H1 (cell line): ENCODE measurements at regions not wholly inside any gene's neighbourhood (a gene's known extent, or its start where the extent isn't known, plus 50 kb on each side); places are given as distances from the start of the nearest gene placed in this dataset.

Experiments
- CTCF ChIA-PET: fragments of 300-600 bp; sonication (Branson Sonifier 250); formaldehyde crosslinking; loops from one replicate; lab custom pipeline; 2021; ENCODE audit not compliant: partially characterized antibody; lab: Charles Lee
- POLR2A ChIA-PET: fragments of 300-600 bp; sonication (Branson Sonifier 250); formaldehyde crosslinking; loops from one replicate; lab custom pipeline; 2021; ENCODE audit warnings: inconsistent platforms; ENCODE audit not compliant: partially characterized antibody; lab: Charles Lee
- DNase-seq, 2 experiments: peaks; one replicate each; pipeline versions ENCODE4 v3.0.0 to v3.0.0-alpha.2; 2010 to 2022; ENCODE audit warnings: low spot score in 2 of 2, low read depth in 1 of 2, mixed read lengths in 1 of 2
- FAIRE-seq: peaks from 2 replicates; lab custom pipeline; 2011; peaks lifted over from hg19 to GRCh38; lab: Jason Lieb, UNC
- H2AFZ ChIP-seq: 2 replicates; pipeline ENCODE4 v1.8.1; 2012; ENCODE audit warnings: low read length, inconsistent platforms
- H2AK5ac ChIP-seq: 2 replicates; pipeline ENCODE4 v1.6.1; 2013; ENCODE audit warnings: low read depth, low read length
- H2BK120ac ChIP-seq: replicated peaks from 2 replicates; pipeline ENCODE3; 2013; ENCODE audit warnings: low read depth, low read length, inconsistent platforms
- H2BK12ac ChIP-seq: 2 replicates; pipeline ENCODE4 v1.6.1; 2013; ENCODE audit warnings: low read depth, low read length
- H2BK15ac ChIP-seq: 2 replicates; pipeline ENCODE4 v1.6.1; 2013; ENCODE audit warnings: low read length
- H2BK20ac ChIP-seq: 2 replicates; pipeline ENCODE4 v1.6.1; 2013; ENCODE audit warnings: low read length
- H2BK5ac ChIP-seq: 2 replicates; pipeline ENCODE4 v1.6.1; 2013; ENCODE audit warnings: low read depth, low read length
- H3K14ac ChIP-seq: 2 replicates; pipeline ENCODE4 v1.6.1; 2013; ENCODE audit warnings: inconsistent platforms; ENCODE audit not compliant: insufficient read length
- H3K18ac ChIP-seq: 2 replicates; pipeline ENCODE4 v1.6.1; 2013; ENCODE audit warnings: low read length; ENCODE audit errors: extremely low read depth
- H3K23ac ChIP-seq: 2 replicates; pipeline ENCODE4 v1.6.1; 2013; ENCODE audit warnings: inconsistent platforms; ENCODE audit not compliant: insufficient read length
- H3K23me2 ChIP-seq: 2 replicates; pipeline ENCODE4 v1.6.1; 2013; ENCODE audit warnings: low read depth, low read length
- H3K27ac ChIP-seq: 2 replicates; pipeline ENCODE4 v1.6.1; 2011; ENCODE audit warnings: low read depth, low read length, inconsistent platforms
- H3K27me3 ChIP-seq, 4 experiments: replicated peaks in 1 of 4; 1 replicate in 1 of 4; 2 replicates in 3 of 4; pipeline versions ENCODE4 v1.6.1 to v1.8.1; 2011 to 2013; ENCODE audit warnings: low read length in 3 of 4, mild to moderate bottlenecking in 3 of 4, inconsistent platforms in 2 of 4, mixed read lengths in 2 of 4, moderate library complexity in 1 of 4; ENCODE audit not compliant: control insufficient read depth in 3 of 4, insufficient read depth in 3 of 4; ENCODE audit errors: extremely low read depth in 1 of 4
- H3K36me3 ChIP-seq, 4 experiments: 2 replicates each; pipeline versions ENCODE4 v1.6.1 to v1.8.1; 2011 to 2013; ENCODE audit warnings: mild to moderate bottlenecking in 4 of 4, low read length in 3 of 4, moderate library complexity in 2 of 4, control low read depth in 1 of 4, inconsistent platforms in 1 of 4; ENCODE audit not compliant: insufficient read depth in 4 of 4, control insufficient read depth in 2 of 4
- H3K4ac ChIP-seq: replicated peaks from 2 replicates; pipeline ENCODE3; 2013; ENCODE audit warnings: low read length, low read depth, mixed read lengths, inconsistent platforms; ENCODE audit not compliant: insufficient read length
- H3K4me1 ChIP-seq, 4 experiments: replicated peaks in 1 of 4; 1 replicate in 1 of 4; 2 replicates in 3 of 4; pipeline versions ENCODE4 v1.6.1 to v1.8.1; 2011 to 2013; ENCODE audit warnings: low read length in 3 of 4, inconsistent platforms in 2 of 4, mixed read lengths in 1 of 4; ENCODE audit not compliant: insufficient read depth in 4 of 4, control insufficient read depth in 3 of 4
- H3K4me2 ChIP-seq, 2 experiments: 2 replicates each; pipeline versions ENCODE4 v1.6.1 to v1.8.1; 2011 to 2013; ENCODE audit warnings: low read depth in 2 of 2, low read length in 2 of 2, control low read depth in 1 of 2, inconsistent platforms in 1 of 2, mild to moderate bottlenecking in 1 of 2; ENCODE audit not compliant: insufficient read depth in 1 of 2
- H3K4me3 ChIP-seq, 4 experiments: fragments of 200-600, 300-600 bp in 1 of 4; sonication (generic), shearing (Covaris generic), sonication (Bioruptor Twin) in 1 of 4; 2 replicates each; pipeline versions ENCODE4 v1.5.1 to v1.8.1; 2011 to 2016; ENCODE audit warnings: low read length in 4 of 4, low read depth in 3 of 4, control low read depth in 2 of 4, inconsistent platforms in 2 of 4, mild to moderate bottlenecking in 2 of 4, mixed read lengths in 1 of 4, moderate library complexity in 1 of 4; ENCODE audit not compliant: insufficient read depth in 2 of 4; ENCODE audit errors: extremely low read depth in 1 of 4
- H3K56ac ChIP-seq: replicated peaks from 2 replicates; pipeline ENCODE3; 2013; ENCODE audit warnings: low read depth, mild to moderate bottlenecking, mixed read lengths, low read length, inconsistent platforms; ENCODE audit not compliant: insufficient read length
- H3K79me1 ChIP-seq: 2 replicates; pipeline ENCODE4 v1.6.1; 2013; ENCODE audit warnings: low read depth, low read length, control low read depth
- H3K79me2 ChIP-seq, 2 experiments: 2 replicates each; pipeline versions ENCODE4 v1.6.1 to v1.8.1; 2012 to 2013; ENCODE audit warnings: low read length in 2 of 2, mild to moderate bottlenecking in 2 of 2, inconsistent platforms in 1 of 2; ENCODE audit not compliant: insufficient read depth in 2 of 2, control insufficient read depth in 1 of 2
- H3K9ac ChIP-seq, 4 experiments: replicated peaks in 1 of 4; 1 replicate in 1 of 4; 2 replicates in 3 of 4; pipeline versions ENCODE4 v1.6.1 to v1.8.1; 2011 to 2013; ENCODE audit warnings: low read depth in 3 of 4, low read length in 3 of 4, control low read depth in 2 of 4, mild to moderate bottlenecking in 2 of 4, moderate library complexity in 2 of 4, inconsistent platforms in 1 of 4; ENCODE audit errors: extremely low read depth in 1 of 4
- H3K9me3 ChIP-seq, 2 experiments: 2 replicates each; pipeline versions ENCODE4 v1.6.1 to v1.8.1; 2012 to 2013; ENCODE audit warnings: mild to moderate bottlenecking in 2 of 2, moderate library complexity in 2 of 2, control low read depth in 1 of 2, inconsistent platforms in 1 of 2, low read depth in 1 of 2, low read length in 1 of 2, mixed read lengths in 1 of 2; ENCODE audit not compliant: insufficient read depth in 2 of 2
- H4K20me1 ChIP-seq, 2 experiments: replicated peaks in 1 of 2; 2 replicates each; pipeline versions ENCODE3 to v1.8.1; 2011 to 2013; ENCODE audit warnings: inconsistent platforms in 2 of 2, low read length in 2 of 2, mild to moderate bottlenecking in 1 of 2; ENCODE audit not compliant: insufficient read depth in 2 of 2, control insufficient read depth in 1 of 2
- H4K5ac ChIP-seq: 2 replicates; pipeline ENCODE4 v1.6.1; 2013; ENCODE audit warnings: low read length, low read depth, mixed read lengths, inconsistent platforms; ENCODE audit not compliant: insufficient read length
- H4K8ac ChIP-seq: 2 replicates; pipeline ENCODE4 v1.8.0; 2013; ENCODE audit warnings: mild to moderate bottlenecking, moderate library complexity, low read length, inconsistent platforms; ENCODE audit not compliant: insufficient read depth; ENCODE audit errors: extremely low read depth
- H4K91ac ChIP-seq: replicated peaks from 2 replicates; pipeline ENCODE3; 2013; ENCODE audit warnings: low read length, mixed read lengths, inconsistent platforms; ENCODE audit not compliant: insufficient read length
- CBX8 ChIP-seq: fragments of 300-800, 300-1000 bp; sonication (generic); IDR thresholded peaks from 2 replicates; pipeline ENCODE4 v1.7.1; 2016; ENCODE audit warnings: low read depth, low read length, borderline replicate concordance
- EGR1 ChIP-seq: IDR thresholded peaks from 2 replicates; pipeline ENCODE4 v1.6.1; 2011; ENCODE audit warnings: low read depth, low read length, borderline replicate concordance
- EP300 ChIP-seq, 2 experiments: IDR thresholded peaks; 1 replicate in 1 of 2; 2 replicates in 1 of 2; pipeline ENCODE4 v1.6.1; 2011 to 2012; ENCODE audit warnings: low read depth in 2 of 2, low read length in 2 of 2, mild to moderate bottlenecking in 2 of 2, borderline replicate concordance in 1 of 2, inconsistent platforms in 1 of 2, moderate library complexity in 1 of 2
- FOSL1 ChIP-seq: IDR thresholded peaks from 2 replicates; pipeline ENCODE4 v1.6.1; 2011; ENCODE audit warnings: mild to moderate bottlenecking, low read depth, low read length, moderate library complexity; ENCODE audit not compliant: insufficient read depth
- JUN ChIP-seq: IDR thresholded peaks from 2 replicates; pipeline ENCODE4 v1.6.1; 2011; ENCODE audit warnings: low read depth, mild to moderate bottlenecking, improper control_type of control experiment, low read length
- PHF8 ChIP-seq: fragments of 200-600 bp; sonication (generic); conservative IDR thresholded peaks from 2 replicates; pipeline ENCODE4 v1.7.1; 2012; ENCODE audit warnings: low read depth, mild to moderate bottlenecking, inconsistent platforms, low read length, moderate library complexity
- RXRA ChIP-seq: IDR thresholded peaks from 2 replicates; pipeline ENCODE4 v1.6.1; 2011; ENCODE audit warnings: low read depth, mild to moderate bottlenecking, low read length, moderate library complexity; ENCODE audit not compliant: insufficient read depth
- SIN3A ChIP-seq, 2 experiments: IDR thresholded peaks in 1 of 2; conservative IDR thresholded peaks in 1 of 2; 2 replicates each; pipeline ENCODE4 v1.6.1; 2011 to 2012; ENCODE audit warnings: low read length in 2 of 2, improper control_type of control experiment in 1 of 2, low read depth in 1 of 2, mild to moderate bottlenecking in 1 of 2
- SIX5 ChIP-seq: IDR thresholded peaks from 2 replicates; pipeline ENCODE4 v1.6.1; 2011; ENCODE audit warnings: mild to moderate bottlenecking, low read depth, low read length
- SP1 ChIP-seq: IDR thresholded peaks from 2 replicates; pipeline ENCODE4 v1.6.1; 2011; ENCODE audit warnings: low read depth, low read length
- WGBS, 2 experiments: shearing (Covaris generic) in 1 of 2; methylation state at CpG; one replicate each; pipeline versions ENCODE4 v1.1.6 to v1.1.7; 2013 to 2015; ENCODE audit warnings: low lambda C conversion rate in 2 of 2, mixed read lengths in 2 of 2, inconsistent platforms in 1 of 2, low coverage in 1 of 2, missing lambda C conversion rate in 1 of 2; ENCODE audit not compliant: insufficient replicate concordance in 2 of 2, insufficient coverage in 1 of 2, insufficient read length in 1 of 2; ENCODE audit errors: extremely low coverage in 1 of 2, missing lambda C conversion rate in 1 of 2; 5-methylcytosine and 5-hydroxymethylcytosine counted together
- TF ChIP-seq, protein P1 (sequence below), 3 experiments: IDR thresholded peaks; 1 replicate in 2 of 3; 2 replicates in 1 of 3; pipeline versions ENCODE4 v1.5.1 to v1.6.1; 2011; ENCODE audit warnings: low read length in 3 of 3, mild to moderate bottlenecking in 3 of 3, inconsistent platforms in 2 of 3, low read depth in 1 of 3, moderate library complexity in 1 of 3; ENCODE audit not compliant: insufficient read depth in 1 of 3; ENCODE audit errors: control extremely low read depth in 1 of 3

- Histone ChIP-seq H3K36me3 (no peaks in the 10 kb centered on the region), H4K5ac (no peak overlapping the region), H3K79me1 (no peaks in the 10 kb centered on the region), H3K9ac (no peak overlapping the region), H3K18ac (no peak overlapping the region), H2BK5ac (no peak overlapping the region), H4K20me1 (no peaks in the 10 kb centered on the region), H2BK15ac (no peak overlapping the region), H4K8ac (no peak overlapping the region), H3K4ac (no peak overlapping the region), H2BK120ac (no peak overlapping the region), H2BK20ac (no peak overlapping the region), H2AK5ac (no peak overlapping the region), H3K4me1 (peaks cover 0 to 2% (median 0%) of the 10 kb centered on the region in 4 experiments; a peak in 5 of 7 replicates), H2BK12ac (no peak overlapping the region), H3K14ac (no peak overlapping the region), H3K9me3 (no peaks in the 10 kb centered on the region), H3K79me2 (no peaks in the 10 kb centered on the region), H3K56ac (no peak overlapping the region), H3K23me2 (no peaks in the 10 kb centered on the region), H3K27ac (no peak overlapping the region), H2AFZ (no peak overlapping the region), H4K91ac (no peak overlapping the region), H3K4me2 (no peak overlapping the region), H3K23ac (no peak overlapping the region), H3K4me3 (no peak overlapping the region), H3K27me3 (no peaks in the 10 kb centered on the region)
- 90% methylated on average over 5 of the region's 5 CpGs; no CpG with 5 or more reads in 1 of the 2 experiments for WGBS, 2 experiments
- FAIRE-seq = no peak
- ChIA-PET CTCF (interaction anchor here (1.0 kb wide), 1 partner anchor 23 kb away, joined by 3 read pairs; no protein-coding TSS in a partner anchor), POLR2A (no interaction called here)
- no peak for DNase-seq
- no peak for TF ChIP-seq SIN3A (conservative IDR thresholded peaks at IDR 0.05 in 1 of 2, IDR thresholded peaks at IDR 0.05 in 1 of 2; ENCODE audit: low read depth in 1 of 2, low read length in 2 of 2)
- TF ChIP-seq EP300 (IDR thresholded peaks at IDR 0.05; ENCODE audit: borderline replicate concordance in 1 of 2, low read depth in 2 of 2, low read length in 2 of 2) = no peak
- no peak for TF ChIP-seq RXRA
- no peak for TF ChIP-seq EGR1
- no peak for TF ChIP-seq CBX8
- TF ChIP-seq SP1 = no peak
- TF ChIP-seq, protein P1, sequence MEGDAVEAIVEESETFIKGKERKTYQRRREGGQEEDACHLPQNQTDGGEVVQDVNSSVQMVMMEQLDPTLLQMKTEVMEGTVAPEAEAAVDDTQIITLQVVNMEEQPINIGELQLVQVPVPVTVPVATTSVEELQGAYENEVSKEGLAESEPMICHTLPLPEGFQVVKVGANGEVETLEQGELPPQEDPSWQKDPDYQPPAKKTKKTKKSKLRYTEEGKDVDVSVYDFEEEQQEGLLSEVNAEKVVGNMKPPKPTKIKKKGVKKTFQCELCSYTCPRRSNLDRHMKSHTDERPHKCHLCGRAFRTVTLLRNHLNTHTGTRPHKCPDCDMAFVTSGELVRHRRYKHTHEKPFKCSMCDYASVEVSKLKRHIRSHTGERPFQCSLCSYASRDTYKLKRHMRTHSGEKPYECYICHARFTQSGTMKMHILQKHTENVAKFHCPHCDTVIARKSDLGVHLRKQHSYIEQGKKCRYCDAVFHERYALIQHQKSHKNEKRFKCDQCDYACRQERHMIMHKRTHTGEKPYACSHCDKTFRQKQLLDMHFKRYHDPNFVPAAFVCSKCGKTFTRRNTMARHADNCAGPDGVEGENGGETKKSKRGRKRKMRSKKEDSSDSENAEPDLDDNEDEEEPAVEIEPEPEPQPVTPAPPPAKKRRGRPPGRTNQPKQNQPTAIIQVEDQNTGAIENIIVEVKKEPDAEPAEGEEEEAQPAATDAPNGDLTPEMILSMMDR (IDR thresholded peaks at IDR 0.05; ENCODE audit: control extremely low read depth in 1 of 3, insufficient read depth in 1 of 3, low read depth in 1 of 3, low read length in 3 of 3) = no peak
- no peak for TF ChIP-seq PHF8
- TF ChIP-seq FOSL1 = no peak
- no peak for TF ChIP-seq JUN
- TF ChIP-seq SIX5 = no peak
These were observed 215.2 kb upstream of the ELAVL2 start for GRCh38 chr9:24041160-24041690.
